ENCODE measurements at regions not wholly inside any gene's neighbourhood (a gene's known extent, or its start where the extent isn't known, plus 50 kb on each side); places are given as distances from the start of the nearest gene placed in this dataset.
"Not testable (repeated sequence)": the region's sequence is repeated elsewhere in the genome, so short reads cannot be mapped to it uniquely, and the experiment has no call there.

DNA sequence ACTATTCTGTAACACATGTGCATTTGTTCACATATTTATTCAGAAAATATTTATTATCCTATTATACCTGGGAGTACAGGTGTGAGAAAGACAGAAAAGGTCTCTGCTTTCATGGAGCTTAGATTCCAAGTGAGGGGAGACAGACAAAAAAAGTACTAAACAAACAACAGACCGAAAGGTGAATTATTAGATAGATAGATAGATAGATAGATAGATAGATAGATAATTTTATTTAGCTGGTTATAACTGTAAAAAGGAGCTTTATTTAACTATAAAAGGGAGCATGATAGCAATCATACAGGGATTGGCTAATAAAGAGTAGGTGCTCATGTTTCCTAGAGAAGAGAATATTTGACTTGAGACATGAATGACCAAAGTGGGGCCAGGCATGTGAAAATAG lies 119.4 kb downstream of the TNFSF18 start:
- no peak for DNase-seq

DNA sequence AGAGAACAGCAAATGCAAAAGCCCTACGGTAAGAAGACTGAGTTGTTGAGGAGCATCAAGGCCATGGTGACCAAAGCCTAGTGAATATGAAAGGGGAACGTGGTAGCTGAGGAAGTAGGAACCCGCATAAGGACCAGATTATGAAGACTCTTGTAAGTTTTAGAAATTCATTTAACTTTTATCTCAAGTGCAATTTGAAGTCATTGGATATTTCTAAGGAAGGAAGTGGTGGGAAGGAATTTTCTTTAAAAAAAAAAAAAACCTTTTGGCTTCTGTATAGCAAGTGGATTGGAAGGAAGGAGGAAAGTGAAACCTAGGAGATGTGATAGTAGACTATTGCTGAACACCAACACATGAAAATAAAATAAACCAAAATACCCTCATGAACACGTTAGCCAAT lies 119.0 kb downstream of the TNFSF18 start:
- DNase-seq: no peak

DNA sequence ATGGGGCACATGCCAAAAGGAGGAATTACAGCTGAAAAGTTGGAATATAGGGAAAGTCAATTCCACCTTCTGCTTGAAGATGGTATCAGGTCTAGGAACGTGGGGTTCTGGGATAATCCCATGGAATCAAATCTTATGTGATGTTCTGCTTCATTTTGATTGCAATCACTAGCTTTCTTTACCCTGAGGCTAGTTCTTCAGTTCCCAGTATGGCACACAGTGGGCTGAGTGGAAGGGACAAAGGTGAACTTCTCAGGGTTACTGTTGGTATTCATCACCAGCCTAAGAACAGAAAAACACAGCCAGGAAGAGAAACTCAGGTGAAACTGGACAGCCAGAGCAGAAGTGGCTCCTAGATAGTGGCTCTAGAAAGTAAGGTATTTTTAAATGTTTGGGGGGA lies 117.8 kb downstream of the TNFSF18 start:
- DNase-seq: no peak

DNA sequence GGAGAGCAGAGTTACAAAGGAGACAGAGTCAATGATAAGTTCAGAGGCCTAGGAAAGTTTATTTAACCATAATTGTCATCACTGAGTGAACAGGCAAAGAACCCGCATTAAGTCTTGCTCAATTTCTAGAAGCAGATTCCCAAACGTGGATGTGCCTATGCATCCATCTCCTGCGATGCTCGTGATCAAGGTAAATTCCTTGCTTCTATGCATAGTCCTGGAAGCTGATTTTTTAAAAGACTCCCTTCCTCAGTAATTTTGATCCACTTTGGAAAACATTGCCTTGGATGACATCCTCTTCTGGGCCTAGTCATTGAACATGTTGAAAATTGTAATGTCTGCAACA lies 116.4 kb downstream of the TNFSF18 start:
- no peak for DNase-seq

DNA sequence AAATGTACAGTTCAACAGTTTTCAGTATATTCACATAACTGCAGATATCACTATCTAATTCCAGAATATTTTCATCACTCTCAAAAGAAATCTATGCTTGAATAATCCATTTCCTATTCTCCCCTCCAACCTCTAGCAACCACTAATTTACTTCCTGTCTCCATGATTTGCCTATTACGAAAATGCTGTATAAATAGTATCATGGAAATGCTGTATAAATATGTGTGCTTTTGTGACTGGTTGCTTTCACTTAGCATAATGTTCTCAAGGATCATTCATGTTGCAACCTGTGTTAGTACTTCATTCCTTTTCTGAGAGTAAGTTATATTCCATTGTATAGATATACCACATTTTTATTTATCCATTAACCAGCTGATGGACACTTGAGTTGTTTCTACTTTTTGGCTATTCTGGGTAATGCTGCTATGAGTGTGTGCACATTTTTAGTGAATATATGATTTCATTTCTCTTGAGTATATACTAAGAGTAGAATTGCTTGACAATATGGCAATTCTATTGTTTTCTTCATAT lies 115.6 kb downstream of the TNFSF18 start:
- DNase-seq: no peak

DNA sequence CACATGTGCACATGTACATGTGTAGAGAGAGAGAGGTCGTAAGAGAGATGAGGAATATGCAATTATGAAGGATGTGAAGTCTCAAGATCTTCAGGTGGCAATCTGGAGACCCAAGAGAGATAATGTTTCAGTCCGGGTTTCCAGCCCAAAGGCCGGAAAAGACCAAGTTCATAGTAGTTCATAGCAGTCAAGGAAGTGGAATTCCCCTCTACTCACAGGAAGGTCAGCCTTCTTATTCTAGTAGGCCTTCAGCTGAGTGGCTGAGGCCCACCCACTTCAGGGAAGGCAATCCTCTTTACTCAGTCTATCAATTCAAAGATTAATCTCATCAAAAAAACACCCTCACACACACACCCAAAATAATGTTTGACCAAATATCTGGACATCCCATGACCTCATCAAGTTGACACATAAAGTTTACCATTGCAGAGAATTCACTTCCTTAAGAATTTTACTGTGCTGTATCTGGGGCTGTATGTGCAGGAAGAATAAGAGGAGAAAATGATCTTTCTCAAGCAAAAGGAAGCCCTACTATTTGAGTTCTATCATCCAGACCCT lies 114.6 kb downstream of the TNFSF18 start:
- no peak for DNase-seq

DNA sequence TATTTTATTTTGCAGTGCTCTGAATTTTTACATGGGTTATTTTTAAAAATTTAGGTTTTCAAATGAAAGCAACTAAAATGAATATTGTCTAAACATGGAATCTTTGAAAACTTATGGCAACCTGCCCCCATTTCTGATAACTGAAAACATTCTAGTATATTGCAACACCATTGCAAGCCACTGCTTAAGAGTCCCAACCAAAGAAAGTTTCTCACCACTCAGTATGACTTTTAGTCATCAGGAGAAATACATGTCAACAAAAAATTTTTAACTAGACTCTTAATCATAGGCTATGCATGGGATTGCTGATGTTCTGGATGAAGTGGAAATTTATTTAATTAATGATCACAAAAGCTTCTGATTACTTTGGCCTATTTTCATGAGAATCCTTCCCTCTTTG lies 112.1 kb downstream of the TNFSF18 start:
- DNase-seq: no peak

DNA sequence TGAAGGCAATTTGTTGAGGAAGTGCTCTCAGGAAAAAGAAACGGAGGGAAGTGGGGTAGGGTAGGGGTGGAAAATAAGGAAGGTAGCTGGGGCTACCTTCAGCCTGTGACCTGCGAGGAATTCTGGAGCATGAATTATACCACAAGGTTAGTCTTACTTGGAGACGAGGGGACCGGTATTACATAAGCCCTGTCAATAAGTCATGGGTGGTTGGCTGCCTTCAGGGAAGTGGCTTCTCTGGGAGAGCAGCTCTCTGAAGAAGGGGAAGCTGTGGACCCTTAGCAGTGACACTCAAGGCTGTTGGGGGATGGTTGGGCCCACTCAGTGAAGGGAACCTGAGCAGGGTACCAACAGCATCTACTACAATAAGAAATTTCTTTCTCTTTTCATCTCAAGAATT lies 111.3 kb downstream of the TNFSF18 start:
- no peak for DNase-seq

DNA sequence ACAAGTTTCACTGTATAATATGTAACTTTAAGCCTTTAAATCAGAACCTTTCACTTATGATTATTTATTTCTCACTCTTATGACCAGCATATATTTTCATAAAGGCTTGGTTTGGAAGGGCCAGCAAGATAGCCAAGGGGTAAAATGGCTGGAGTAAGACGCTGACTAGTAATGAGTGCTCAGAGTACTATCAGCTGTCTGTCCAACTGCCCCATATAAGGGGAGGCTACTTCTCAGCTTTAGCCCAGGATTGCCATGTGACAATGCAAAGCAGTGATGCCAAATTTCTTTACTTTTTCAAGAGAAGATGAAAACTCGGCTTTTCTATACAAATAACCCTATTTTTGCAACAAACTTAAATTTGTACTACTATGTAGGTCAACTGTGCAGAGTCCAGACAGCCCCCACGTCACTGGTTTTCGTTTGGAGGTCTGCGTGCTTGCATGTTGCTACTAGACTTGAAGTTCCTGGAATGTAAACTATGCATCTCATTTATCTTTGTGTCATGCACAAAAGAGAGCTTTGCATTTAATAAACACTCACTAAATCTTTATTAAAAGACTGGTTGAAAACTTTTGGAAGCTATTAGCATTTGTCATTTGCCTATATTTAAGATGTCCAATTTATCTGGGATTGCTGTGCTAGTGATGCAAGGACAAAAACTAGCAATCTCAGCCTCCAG lies 110.4 kb downstream of the TNFSF18 start:
- no peak for DNase-seq

DNA sequence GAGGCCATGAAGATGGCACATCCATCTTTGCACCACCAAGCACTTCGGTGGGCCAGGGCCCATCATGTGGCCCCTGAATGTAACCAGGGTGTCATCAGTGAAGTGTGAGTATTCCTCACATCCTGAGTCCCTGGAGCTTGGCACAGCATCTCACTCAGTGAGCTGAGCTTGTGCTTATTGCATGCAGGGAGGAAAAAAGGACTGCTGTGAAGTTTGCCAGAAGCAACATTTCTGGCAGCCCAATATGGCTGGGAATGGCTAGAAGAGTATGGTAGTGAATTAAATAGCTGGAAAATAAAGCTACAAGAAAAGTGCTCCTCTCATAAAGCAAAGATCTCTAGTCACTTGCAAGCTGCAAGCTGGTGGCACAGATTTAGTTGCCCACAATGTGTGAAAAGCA lies 109.3 kb downstream of the TNFSF18 start:
- no peak for DNase-seq

DNA sequence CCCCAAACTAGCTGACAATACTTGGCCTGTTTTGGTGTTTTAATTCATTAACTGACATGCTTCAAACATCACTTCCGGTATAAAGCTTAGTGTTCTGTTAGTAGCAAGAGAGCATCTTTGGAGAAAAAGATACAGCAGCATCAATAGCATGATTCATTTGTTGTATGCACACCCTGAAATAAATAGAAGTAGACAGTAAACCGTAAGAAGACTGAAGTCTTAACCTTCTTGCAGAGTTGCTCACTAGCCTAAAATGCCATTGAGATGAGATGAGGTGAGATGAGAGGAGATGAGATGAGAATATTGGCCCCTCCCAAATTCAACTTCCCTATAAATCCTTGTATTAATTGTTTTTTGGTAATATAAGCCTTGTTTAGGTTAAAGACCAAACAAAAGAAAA lies 108.8 kb downstream of the TNFSF18 start:
- no peak for DNase-seq

DNA sequence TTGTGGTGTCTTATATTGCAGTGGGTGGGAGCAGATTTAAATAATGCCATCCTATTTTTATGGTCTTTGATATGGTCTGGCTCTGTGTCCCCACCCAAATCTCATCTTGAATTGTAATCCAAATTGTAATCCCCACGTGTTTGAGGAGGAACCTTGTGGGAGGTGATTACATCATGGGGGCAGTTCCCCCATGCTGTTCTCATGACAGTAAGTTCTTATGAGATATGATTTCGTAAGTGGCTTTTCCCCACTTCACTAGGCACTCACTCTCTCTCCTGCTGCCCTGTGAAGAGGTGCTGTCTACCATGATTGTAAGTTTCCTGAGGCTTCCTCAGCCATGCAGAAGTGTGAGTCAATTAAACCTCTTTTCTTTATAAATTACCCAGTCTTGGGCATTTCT lies 107.6 kb downstream of the TNFSF18 start:
- DNase-seq: not testable (repeated sequence)

DNA sequence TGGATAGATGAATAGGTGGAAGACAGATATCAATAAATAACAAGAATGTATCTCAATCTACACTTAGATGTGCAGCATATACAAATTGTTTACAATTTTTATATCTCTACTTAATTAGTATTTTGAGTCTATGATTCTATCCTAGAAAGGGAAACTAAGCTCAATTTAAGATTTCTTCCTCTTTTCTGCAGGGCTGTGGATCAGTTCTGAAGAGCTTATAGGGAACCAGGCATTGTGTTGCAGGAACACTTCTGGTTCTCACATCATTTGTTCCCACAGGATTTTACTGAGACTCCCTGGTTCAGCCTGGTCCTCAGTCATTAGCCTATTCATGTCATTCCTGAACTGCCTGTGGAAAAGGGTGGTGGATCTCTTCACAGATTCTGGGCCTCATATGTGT lies 105.8 kb downstream of the TNFSF18 start:
- no peak for DNase-seq

DNA sequence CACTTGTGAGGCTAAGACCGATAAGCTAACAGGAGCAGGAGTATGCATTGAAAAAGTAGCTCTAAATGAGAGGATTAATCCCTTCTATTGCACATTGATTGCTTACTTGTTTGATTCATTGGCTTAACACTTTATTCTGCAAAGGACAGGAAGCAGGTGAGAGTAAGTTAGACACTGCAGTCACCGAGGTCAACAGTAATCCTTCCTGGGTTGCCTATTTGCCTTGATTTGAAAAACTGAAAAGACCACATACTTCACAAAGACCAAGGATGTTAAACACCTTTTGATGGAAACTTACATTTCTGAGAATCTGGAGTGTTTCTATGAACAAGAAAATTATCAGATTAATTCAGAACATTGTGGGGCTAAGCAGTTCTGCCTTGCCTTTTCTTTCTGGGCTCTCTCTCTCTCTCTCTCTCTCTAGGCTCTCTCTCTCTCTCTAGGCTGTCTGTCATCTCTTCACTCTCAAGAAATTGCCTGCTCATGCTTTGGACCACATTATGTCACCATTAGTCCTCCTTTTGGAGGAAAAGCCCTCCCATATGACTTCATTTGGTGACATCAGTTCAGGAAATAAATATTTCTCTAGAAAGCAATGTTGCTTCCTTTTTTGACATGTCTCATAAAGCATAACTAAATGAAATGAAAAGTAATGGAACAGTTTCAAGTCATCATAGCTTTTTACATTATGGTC lies 103.8 kb downstream of the TNFSF18 start:
- no peak for DNase-seq

DNA sequence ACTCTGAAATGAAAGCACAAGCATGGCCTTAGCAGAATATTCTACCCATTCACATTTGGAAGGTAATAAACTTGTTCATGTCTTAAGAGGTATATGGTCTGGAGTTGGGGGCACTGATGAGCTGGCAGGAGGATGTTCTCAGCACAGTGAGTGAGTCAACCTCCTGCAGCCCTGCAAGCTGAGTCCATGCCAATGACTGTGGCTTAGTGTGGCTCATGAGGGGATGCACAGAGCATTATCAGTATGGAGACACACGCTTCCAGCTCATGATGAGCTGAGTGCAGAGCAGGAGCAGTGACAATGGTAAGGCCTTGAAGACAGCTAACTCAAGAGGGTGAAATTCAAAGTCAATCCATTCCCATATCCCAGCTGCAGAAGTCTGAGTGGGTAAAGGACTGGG lies 102.3 kb downstream of the TNFSF18 start:
- DNase-seq: no peak

DNA sequence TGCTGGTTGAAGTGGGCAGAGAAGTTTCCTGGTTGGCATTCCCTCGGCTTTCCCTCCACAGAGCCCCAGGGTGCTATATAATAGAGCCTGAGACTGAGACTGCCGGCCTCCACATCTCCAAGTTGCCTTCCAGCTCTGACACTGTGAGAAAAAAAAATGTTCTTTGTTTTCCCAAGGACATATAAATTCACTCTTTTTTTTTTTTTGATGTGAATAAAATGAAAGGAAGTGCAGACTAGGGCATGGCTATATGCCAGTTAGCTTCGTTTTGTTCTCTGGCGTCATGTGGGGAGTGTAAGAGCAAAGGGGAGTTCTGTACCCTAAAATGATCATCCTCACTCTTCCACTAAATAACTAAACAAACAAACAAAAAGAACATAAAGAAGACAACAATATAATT lies 101.6 kb downstream of the TNFSF18 start:
- DNase-seq: no peak

DNA sequence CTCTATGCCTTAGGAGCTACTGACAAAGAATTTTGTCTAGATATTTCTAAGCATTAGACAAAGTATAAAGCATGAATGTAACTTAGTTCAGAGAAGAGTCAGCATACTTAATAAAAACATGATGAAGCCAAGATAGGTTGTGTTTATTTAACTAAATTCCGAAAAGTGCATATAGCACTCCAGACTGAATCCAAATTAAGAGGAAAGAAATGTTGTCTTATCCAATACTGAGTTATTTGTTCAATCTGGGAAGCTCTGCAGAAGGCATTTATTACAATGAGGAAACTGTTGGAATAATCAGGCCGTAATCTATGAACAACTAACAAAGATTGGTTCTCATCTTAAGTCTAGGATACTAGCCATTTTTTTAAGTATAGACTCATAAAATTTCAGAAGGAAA lies 100.2 kb downstream of the TNFSF18 start:
- no peak for DNase-seq

DNA sequence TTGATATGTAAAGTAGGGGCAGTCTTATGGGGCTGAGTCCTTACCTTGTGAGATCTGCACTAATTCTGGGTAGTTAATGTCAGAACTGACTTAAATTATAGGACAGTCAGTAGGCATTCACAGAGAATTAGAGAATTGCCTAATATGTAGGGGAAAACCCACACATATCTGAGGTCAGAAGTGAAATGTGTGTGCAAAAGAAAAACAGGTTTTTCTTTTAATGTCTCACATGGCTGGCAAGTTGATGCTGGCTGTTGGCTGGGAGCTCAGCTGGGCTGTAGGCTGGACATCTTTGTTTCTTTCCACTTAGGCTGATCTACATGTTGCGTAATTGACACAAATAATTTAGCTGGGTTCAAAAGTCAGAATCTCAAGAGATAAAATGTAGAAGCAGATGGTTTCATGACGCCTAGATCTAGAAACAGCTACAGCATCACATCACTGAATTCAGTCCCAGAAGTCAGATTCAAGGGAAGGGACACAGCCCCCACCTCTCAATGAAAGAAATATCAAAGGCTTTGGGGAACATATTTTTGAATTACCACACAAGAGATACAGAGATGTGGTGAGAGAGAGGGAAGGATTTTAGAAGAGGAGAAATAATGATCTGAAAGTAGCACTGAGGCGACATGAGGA lies 98.9 kb downstream of the TNFSF18 start:
- no peak for DNase-seq

DNA sequence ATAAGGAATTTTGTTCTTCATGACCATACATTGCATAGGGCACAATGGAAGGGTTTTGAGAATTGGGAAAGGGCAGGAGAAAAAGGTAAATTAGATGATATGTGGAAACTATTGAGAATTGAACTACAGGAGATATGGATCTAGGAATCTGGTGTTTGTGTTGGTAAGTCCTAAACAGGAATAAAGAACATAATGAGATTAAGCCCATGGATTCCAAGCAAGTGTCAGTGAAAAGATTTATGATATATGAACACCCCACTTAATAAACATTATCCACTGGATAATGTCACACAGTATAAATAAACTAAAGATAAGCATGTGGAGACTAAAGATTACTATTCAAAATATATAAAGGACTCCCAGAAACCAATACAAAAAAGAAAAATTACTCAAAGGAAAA lies 98.2 kb downstream of the TNFSF18 start:
- DNase-seq: no peak

DNA sequence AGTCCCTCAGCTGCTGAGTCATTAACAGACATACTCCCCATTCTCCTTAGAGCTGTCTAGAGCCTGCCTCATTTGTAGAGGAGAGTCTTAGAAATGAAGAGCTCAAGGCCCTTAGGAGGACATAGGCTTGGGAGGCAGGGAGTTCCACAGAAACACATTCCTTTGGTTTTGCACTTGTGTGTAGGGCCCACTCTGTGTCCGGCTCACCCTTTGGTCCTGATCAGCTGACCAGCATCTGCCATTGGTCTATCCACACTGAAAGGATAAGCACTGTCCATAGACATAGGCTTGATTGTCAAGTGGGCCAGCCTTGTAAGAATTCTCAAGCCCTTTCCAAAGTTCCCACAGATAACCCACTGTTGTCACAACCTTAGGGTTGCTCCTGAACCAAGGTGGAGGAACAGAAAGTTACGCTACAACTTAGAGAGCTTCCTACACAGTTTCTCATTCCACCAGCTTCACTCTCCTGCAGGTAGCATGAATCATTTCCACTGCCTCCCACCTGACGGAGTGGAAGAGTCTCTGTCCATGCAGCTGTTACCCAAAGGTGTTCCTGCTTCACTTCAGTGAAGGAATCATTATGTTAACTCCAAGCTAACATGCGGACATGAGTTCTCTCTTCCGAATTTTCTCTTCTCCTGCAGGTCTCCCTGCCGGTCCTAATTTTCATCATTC lies 96.1 kb downstream of the TNFSF18 start:
- DNase-seq: no peak

DNA sequence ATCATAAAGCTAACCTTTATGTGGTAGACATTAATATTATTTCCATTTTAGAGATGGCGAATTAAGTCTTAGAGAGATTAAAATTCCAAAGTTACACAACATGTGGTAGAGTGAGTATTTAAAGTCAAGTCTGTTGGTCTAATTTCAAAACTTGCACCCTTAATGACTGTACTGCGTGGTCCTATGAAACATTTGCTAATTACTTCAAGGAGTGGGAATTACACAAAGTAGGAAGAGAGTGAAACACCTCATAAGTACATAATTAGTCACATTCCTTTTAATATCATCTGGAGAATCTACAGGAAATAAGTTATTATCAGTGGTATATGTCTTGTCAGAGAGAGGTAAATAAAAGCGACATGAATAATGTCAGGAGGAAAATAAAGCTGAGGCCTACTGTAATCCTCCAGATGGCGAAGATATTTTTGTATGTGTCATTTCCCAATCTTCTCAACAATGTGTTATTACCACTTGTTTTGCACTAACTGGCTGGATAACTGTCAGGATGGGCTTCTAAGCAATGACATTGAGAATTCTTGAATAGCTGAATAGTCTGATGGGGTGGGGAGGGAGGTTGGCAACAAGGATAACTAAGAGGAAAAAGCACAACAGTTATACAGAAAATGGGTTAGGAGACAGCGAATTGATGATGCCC lies 95.5 kb downstream of the TNFSF18 start:
- no peak for DNase-seq

DNA sequence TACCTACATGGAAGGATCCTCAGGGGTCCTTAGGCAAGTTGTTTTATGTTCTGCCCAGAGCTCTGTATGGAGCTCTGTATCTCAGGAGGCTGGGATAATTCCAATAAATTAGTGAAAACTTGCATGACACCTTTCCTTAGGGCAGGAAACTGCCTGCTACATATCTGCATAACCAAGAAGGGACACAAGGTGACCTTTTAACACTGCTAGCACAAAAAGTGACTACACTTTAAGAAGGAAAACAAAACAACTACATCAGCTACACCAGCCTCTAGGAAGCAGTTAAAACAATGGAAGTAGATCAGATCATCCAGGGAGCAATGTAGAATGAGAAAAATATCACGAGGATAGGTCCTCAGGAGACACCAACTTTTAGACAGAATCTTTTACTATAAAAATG lies 93.9 kb downstream of the TNFSF18 start:
- DNase-seq: no peak

DNA sequence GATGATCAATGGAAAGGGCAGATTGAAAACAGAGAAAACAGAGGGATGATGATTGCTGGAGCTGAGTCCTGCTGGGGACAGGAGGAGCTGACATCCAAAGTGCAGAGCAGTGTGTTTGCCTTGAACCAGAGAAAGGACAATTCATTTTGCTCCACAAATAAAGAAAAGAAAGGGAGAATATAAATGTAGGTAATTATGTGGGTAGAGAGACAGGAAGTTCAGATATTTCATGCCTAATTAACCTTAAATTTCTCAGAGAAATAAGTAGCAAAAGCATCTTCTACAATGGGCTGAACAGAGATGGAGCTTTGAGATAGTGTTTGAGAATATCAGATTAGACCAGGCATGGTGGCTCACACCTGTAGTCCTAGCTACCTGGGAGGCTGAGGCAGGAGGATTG lies 93.2 kb downstream of the TNFSF18 start:
- DNase-seq: no peak
